CD14-positive monocyte (primary cell): ENCODE measurements at regions not wholly inside any gene's neighbourhood (a gene's known extent, or its start where the extent isn't known, plus 50 kb on each side); places are given as distances from the start of the nearest gene placed in this dataset.

Source experiments
- DNase-seq, 3 donors: peaks; one replicate each; pipeline ENCODE4 v3.0.0-alpha.2; 2011 to 2022
- H2AFZ ChIP-seq: 2 replicates; pipeline ENCODE4 v1.6.0; 2012; ENCODE audit warnings: mild to moderate bottlenecking, low read depth, low read length, inconsistent platforms; ENCODE audit not compliant: insufficient read depth, poor library complexity, severe bottlenecking
- H3K27ac ChIP-seq, 2 donors: 1 replicate in 1 of 2; 2 replicates in 1 of 2; pipeline ENCODE4 v1.5.1; 2012 to 2013; ENCODE audit warnings: low read length in 2 of 2, control low read depth in 1 of 2, inconsistent platforms in 1 of 2, low read depth in 1 of 2, mild to moderate bottlenecking in 1 of 2
- H3K27me3 ChIP-seq, 2 donors: one replicate each; pipeline versions ENCODE4 v1.6.0 to v1.6.1; 2011 to 2013; ENCODE audit warnings: low read length in 2 of 2; ENCODE audit not compliant: control insufficient read depth in 2 of 2, insufficient read depth in 2 of 2
- H3K36me3 ChIP-seq, 2 donors: replicated peaks in 1 of 2; 1 replicate in 1 of 2; 2 replicates in 1 of 2; pipeline versions ENCODE4 v1.5.1 to v1.6.1; 2012 to 2013; ENCODE audit warnings: low read length in 2 of 2, control low read depth in 1 of 2, inconsistent platforms in 1 of 2, mild to moderate bottlenecking in 1 of 2; ENCODE audit not compliant: insufficient read depth in 2 of 2, control insufficient read depth in 1 of 2
- H3K4me1 ChIP-seq, 2 donors: 1 replicate in 1 of 2; 2 replicates in 1 of 2; pipeline versions ENCODE4 v1.5.1 to v1.6.1; 2012 to 2013; ENCODE audit warnings: low read length in 2 of 2, control low read depth in 1 of 2, inconsistent platforms in 1 of 2, mild to moderate bottlenecking in 1 of 2, moderate library complexity in 1 of 2; ENCODE audit not compliant: insufficient read depth in 2 of 2, control insufficient read depth in 1 of 2
- H3K4me2 ChIP-seq: replicated peaks from 2 replicates; pipeline ENCODE3; 2012; ENCODE audit warnings: low read length, moderate library complexity, mild to moderate bottlenecking; ENCODE audit not compliant: poor library complexity, severe bottlenecking; ENCODE audit errors: extremely low read depth
- H3K4me3 ChIP-seq, 3 experiments: fragments of 200-600 bp in 1 of 3; sonication (generic) in 1 of 3; replicated peaks in 1 of 3; 1 replicate in 2 of 3; 2 replicates in 1 of 3; pipeline ENCODE4 v1.5.1; 2011 to 2013; ENCODE audit warnings: low read length in 3 of 3, mild to moderate bottlenecking in 3 of 3, control low read depth in 2 of 3, low read depth in 2 of 3, inconsistent platforms in 1 of 3, moderate library complexity in 1 of 3
- H3K79me2 ChIP-seq: 2 replicates; pipeline ENCODE4 v1.6.0; 2012; ENCODE audit warnings: mild to moderate bottlenecking, control low read depth, inconsistent platforms, low read length, moderate library complexity; ENCODE audit not compliant: insufficient read depth
- H3K9ac ChIP-seq: 2 replicates; pipeline ENCODE4 v1.6.0; 2017; ENCODE audit warnings: low read length, mild to moderate bottlenecking; ENCODE audit not compliant: insufficient read depth, poor library complexity, severe bottlenecking
- H3K9me3 ChIP-seq, 2 donors: replicated peaks in 1 of 2; 1 replicate in 1 of 2; 2 replicates in 1 of 2; pipeline versions ENCODE4 v1.5.1 to v1.6.1; 2012 to 2013; ENCODE audit warnings: low read length in 2 of 2, control low read depth in 1 of 2; ENCODE audit not compliant: control insufficient read depth in 1 of 2, insufficient read depth in 1 of 2
- H4K20me1 ChIP-seq: 2 replicates; pipeline ENCODE4 v1.6.0; 2012; ENCODE audit warnings: mild to moderate bottlenecking, low read length, control low read depth, moderate library complexity; ENCODE audit not compliant: insufficient read depth
- H3K27ac Mint-ChIP-seq, 7 donors: one replicate each; pipeline ENCODE4 v1.8.0; 2020; ENCODE audit warnings: mild to moderate bottlenecking in 7 of 7, mixed read lengths in 7 of 7, moderate library complexity in 6 of 7, inconsistent platforms in 2 of 7
- H3K27me3 Mint-ChIP-seq, 3 donors: one replicate each; pipeline ENCODE4 v1.8.0; 2021 to 2022; ENCODE audit warnings: low read depth in 3 of 3, mild to moderate bottlenecking in 3 of 3, mixed read lengths in 3 of 3, moderate library complexity in 3 of 3, inconsistent platforms in 1 of 3
- H3K36me3 Mint-ChIP-seq, 2 donors: one replicate each; pipeline ENCODE4 v1.8.0; 2020; ENCODE audit warnings: mixed read lengths in 2 of 2, inconsistent platforms in 1 of 2, mild to moderate bottlenecking in 1 of 2
- H3K4me1 Mint-ChIP-seq: one replicate; pipeline ENCODE4 v1.8.0; 2020; ENCODE audit warnings: mild to moderate bottlenecking, mixed read lengths
- H3K4me3 Mint-ChIP-seq, 2 donors: one replicate each; pipeline ENCODE4 v1.8.0; 2020; ENCODE audit warnings: mild to moderate bottlenecking in 2 of 2, mixed read lengths in 2 of 2, moderate library complexity in 1 of 2
- H3K9me3 Mint-ChIP-seq, 7 donors: one replicate each; pipeline ENCODE4 v1.8.0; 2020 to 2022; ENCODE audit warnings: mixed read lengths in 7 of 7, mild to moderate bottlenecking in 6 of 7, moderate library complexity in 6 of 7, inconsistent platforms in 2 of 7
- WGBS: methylation state at CpG from one replicate; pipeline ENCODE4 v1.1.5; 2013; ENCODE audit warnings: missing lambda C conversion rate; ENCODE audit not compliant: insufficient coverage; 5-methylcytosine and 5-hydroxymethylcytosine counted together
- intact Hi-C, 2 donors: fragments of 100-400 bp; cut with micrococcal nuclease; formaldehyde crosslinking; loops; one replicate each; pipeline versions ENCODE4 v1.15.0 to v1.15.1; 2023
- TF ChIP-seq, protein P1 (sequence below): fragments of 200-600 bp; IDR thresholded peaks from one replicate; pipeline ENCODE4 v1.8.0; 2022; ENCODE audit warnings: antibody characterized with exemption, mild to moderate bottlenecking

DNA sequence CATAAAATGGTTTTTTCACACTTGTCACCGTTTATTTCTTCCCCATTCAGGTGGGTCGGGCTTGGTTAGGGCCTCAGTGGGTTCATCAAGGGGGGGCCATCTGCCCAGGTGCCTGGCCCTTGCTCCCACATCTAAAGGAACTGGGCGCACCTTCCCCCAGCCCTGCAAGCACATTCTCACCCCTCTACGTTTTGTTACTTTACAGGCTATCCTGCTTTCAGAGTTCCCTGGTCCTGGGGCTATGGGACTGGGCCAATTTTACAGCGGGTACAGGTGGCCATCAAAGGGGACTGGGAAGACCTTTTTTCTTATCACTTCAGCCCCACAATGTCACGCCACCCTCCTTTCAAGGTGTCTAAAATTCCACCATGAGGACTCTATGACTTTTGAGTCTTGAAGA, 71.8 kb upstream of the HAAO start:
- H3K4me1 ChIP-seq = peaks cover 7 to 8% of the 10 kb centered on the region in 2 donors
- no peaks in the 10 kb centered on the region for H3K36me3 ChIP-seq
- H4K20me1 ChIP-seq = no peaks in the 10 kb centered on the region
- Mint-ChIP-seq H3K36me3 (peaks cover 0 to 9% of the 10 kb centered on the region in 2 donors), H3K9me3 (peaks cover 10 to 15% (median 14%) of the 10 kb centered on the region in 7 donors), H3K27ac (no peak overlapping the region), H3K4me3 (no peak overlapping the region), H3K27me3 (peaks cover 0 to 6% (median 1%) of the 10 kb centered on the region in 3 donors), H3K4me1 (peaks cover 8% of the 10 kb centered on the region)
- no peak for DNase-seq
- 84% methylated on average over 5 of the region's 6 CpGs for WGBS
- no peaks in the 10 kb centered on the region for H3K27me3 ChIP-seq
- H3K9me3 ChIP-seq = peaks cover 11 to 13% of the 10 kb centered on the region in 2 donors
- H3K27ac ChIP-seq = no peak overlapping the region
- intact Hi-C loops = no loop called here
- no peaks in the 10 kb centered on the region for H3K79me2 ChIP-seq
- no peak overlapping the region for H3K9ac ChIP-seq
- no peak overlapping the region for H3K4me2 ChIP-seq
- TF ChIP-seq, protein P1, sequence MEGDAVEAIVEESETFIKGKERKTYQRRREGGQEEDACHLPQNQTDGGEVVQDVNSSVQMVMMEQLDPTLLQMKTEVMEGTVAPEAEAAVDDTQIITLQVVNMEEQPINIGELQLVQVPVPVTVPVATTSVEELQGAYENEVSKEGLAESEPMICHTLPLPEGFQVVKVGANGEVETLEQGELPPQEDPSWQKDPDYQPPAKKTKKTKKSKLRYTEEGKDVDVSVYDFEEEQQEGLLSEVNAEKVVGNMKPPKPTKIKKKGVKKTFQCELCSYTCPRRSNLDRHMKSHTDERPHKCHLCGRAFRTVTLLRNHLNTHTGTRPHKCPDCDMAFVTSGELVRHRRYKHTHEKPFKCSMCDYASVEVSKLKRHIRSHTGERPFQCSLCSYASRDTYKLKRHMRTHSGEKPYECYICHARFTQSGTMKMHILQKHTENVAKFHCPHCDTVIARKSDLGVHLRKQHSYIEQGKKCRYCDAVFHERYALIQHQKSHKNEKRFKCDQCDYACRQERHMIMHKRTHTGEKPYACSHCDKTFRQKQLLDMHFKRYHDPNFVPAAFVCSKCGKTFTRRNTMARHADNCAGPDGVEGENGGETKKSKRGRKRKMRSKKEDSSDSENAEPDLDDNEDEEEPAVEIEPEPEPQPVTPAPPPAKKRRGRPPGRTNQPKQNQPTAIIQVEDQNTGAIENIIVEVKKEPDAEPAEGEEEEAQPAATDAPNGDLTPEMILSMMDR = no peak
- no peak overlapping the region for H2AFZ ChIP-seq
- no peak overlapping the region for H3K4me3 ChIP-seq

DNA sequence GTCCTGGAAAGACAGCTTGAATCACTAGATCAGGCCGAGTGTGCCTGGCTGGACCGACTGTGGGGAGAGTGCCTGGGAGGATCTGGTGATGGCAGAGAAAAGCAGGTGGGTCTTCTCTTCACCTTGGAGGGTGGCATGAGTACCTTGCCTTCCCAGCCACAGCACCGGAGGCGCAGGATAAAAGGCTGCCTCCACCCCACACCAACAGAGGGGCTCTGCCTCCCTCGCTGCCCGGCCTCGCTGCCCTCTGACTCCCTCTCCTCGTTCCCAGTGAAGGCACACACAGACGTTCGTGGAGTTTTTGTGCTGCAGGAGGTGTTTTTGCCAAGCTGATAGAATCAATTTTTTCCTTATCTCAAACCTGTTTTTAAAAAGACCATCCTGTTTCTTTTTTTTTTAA, 71.4 kb upstream of the HAAO start:
- H3K27me3 ChIP-seq = no peaks in the 10 kb centered on the region
- Mint-ChIP-seq H3K36me3 (peaks cover 0 to 5% of the 10 kb centered on the region in 2 donors), H3K4me1 (peaks cover 8% of the 10 kb centered on the region), H3K4me3 (no peak overlapping the region), H3K9me3 (peaks cover 6 to 12% (median 10%) of the 10 kb centered on the region in 7 donors), H3K27ac (no peak overlapping the region), H3K27me3 (peaks cover 0 to 6% (median 1%) of the 10 kb centered on the region in 3 donors)
- H3K4me2 ChIP-seq = no peak overlapping the region
- intact Hi-C loops = no loop called here
- WGBS = 100% methylated on average over 2 of the region's 10 CpGs
- H3K9ac ChIP-seq = no peak overlapping the region
- no peaks in the 10 kb centered on the region for H4K20me1 ChIP-seq
- H3K9me3 ChIP-seq = peaks cover 9 to 10% of the 10 kb centered on the region in 2 donors
- H3K27ac ChIP-seq = no peak overlapping the region
- H3K36me3 ChIP-seq = no peaks in the 10 kb centered on the region
- H3K79me2 ChIP-seq = no peaks in the 10 kb centered on the region
- H3K4me1 ChIP-seq = peaks cover 7 to 8% of the 10 kb centered on the region in 2 donors
- no peak overlapping the region for H3K4me3 ChIP-seq
- H2AFZ ChIP-seq = no peak overlapping the region
- TF ChIP-seq, protein P1 = no peak
- DNase-seq = no peak
